ENCODE measurements at regions not wholly inside any gene's neighbourhood (a gene's known extent, or its start where the extent isn't known, plus 50 kb on each side); places are given as distances from the start of the nearest gene placed in this dataset.

- H3K79me2 ChIP-seq: no peaks in the 10 kb centered on the region
- H3K36me3 ChIP-seq (ENCODE audit: control insufficient read depth, insufficient read depth, low read length): no peaks in the 10 kb centered on the region
- H3K4me2 ChIP-seq (ENCODE audit: low read length): no peak overlapping the region
- no peaks in the 10 kb centered on the region for H3K27me3 ChIP-seq (ENCODE audit: control insufficient read depth, insufficient read depth, low read length)
- no peak overlapping the region for H3K9ac ChIP-seq
- TF ChIP-seq CTCF (IDR thresholded peaks at IDR 0.05): no peak
- H2AFZ ChIP-seq: no peak overlapping the region
- H3K27ac ChIP-seq: no peak overlapping the region
- no peak overlapping the region for H3K4me3 ChIP-seq (ENCODE audit: low read depth, low read length)
- H3K4me1 ChIP-seq: no peaks in the 10 kb centered on the region
- no peaks in the 10 kb centered on the region for H3K9me3 ChIP-seq (ENCODE audit: control insufficient read depth, low read length)
Observed at GRCh38 chr16:80346111-80346632, 194.6 kb upstream of the DYNLRB2 start.

GRCh38 chr16:80345701-80346100, 195.1 kb upstream of the DYNLRB2 start:
- no peak for TF ChIP-seq CTCF (IDR thresholded peaks at IDR 0.05)
- no peak overlapping the region for H3K27ac ChIP-seq
- no peaks in the 10 kb centered on the region for H3K79me2 ChIP-seq
- H3K9ac ChIP-seq: no peak overlapping the region
- H3K9me3 ChIP-seq (ENCODE audit: control insufficient read depth, low read length): no peaks in the 10 kb centered on the region
- H3K4me2 ChIP-seq (ENCODE audit: low read length): no peak overlapping the region
- no peaks in the 10 kb centered on the region for H3K4me1 ChIP-seq
- H3K36me3 ChIP-seq (ENCODE audit: control insufficient read depth, insufficient read depth, low read length): no peaks in the 10 kb centered on the region
- H3K27me3 ChIP-seq (ENCODE audit: control insufficient read depth, insufficient read depth, low read length): no peaks in the 10 kb centered on the region
- H2AFZ ChIP-seq: no peak overlapping the region
- H3K4me3 ChIP-seq (ENCODE audit: low read depth, low read length): no peak overlapping the region

- Histone ChIP-seq H3K27me3 (ENCODE audit: control insufficient read depth, insufficient read depth, low read length) (no peaks in the 10 kb centered on the region), H3K9ac (no peak overlapping the region), H2AFZ (no peak overlapping the region), H3K9me3 (ENCODE audit: control insufficient read depth, low read length) (no peaks in the 10 kb centered on the region), H3K36me3 (ENCODE audit: control insufficient read depth, insufficient read depth, low read length) (no peaks in the 10 kb centered on the region), H3K4me1 (no peaks in the 10 kb centered on the region), H3K79me2 (no peaks in the 10 kb centered on the region), H3K4me3 (ENCODE audit: low read depth, low read length) (no peak overlapping the region), H3K27ac (no peak overlapping the region), H3K4me2 (ENCODE audit: low read length) (no peak overlapping the region)
- no peak for TF ChIP-seq CTCF (IDR thresholded peaks at IDR 0.05)
Observed at GRCh38 chr16:80344570-80344969, 196.2 kb upstream of the DYNLRB2 start.

GRCh38 chr16:80341263-80341662, 199.5 kb upstream of the DYNLRB2 start:
- Histone ChIP-seq H3K4me2 (ENCODE audit: low read length) (no peak overlapping the region), H3K4me3 (ENCODE audit: low read depth, low read length) (no peak overlapping the region), H3K79me2 (no peaks in the 10 kb centered on the region), H2AFZ (peak overlapping the region; percentile 51), H3K27me3 (ENCODE audit: control insufficient read depth, insufficient read depth, low read length) (no peaks in the 10 kb centered on the region), H3K4me1 (no peaks in the 10 kb centered on the region), H3K27ac (no peak overlapping the region), H3K9ac (no peak overlapping the region), H3K36me3 (ENCODE audit: control insufficient read depth, insufficient read depth, low read length) (no peaks in the 10 kb centered on the region), H3K9me3 (ENCODE audit: control insufficient read depth, low read length) (no peaks in the 10 kb centered on the region)
- TF ChIP-seq CTCF (IDR thresholded peaks at IDR 0.05): peak; percentile 21

- H3K9ac ChIP-seq: no peak overlapping the region
- H3K4me2 ChIP-seq (ENCODE audit: low read length): no peak overlapping the region
- no peak for TF ChIP-seq CTCF (IDR thresholded peaks at IDR 0.05)
- no peaks in the 10 kb centered on the region for H3K9me3 ChIP-seq (ENCODE audit: control insufficient read depth, low read length)
- H2AFZ ChIP-seq: no peak overlapping the region
- H3K27me3 ChIP-seq (ENCODE audit: control insufficient read depth, insufficient read depth, low read length): no peaks in the 10 kb centered on the region
- H3K36me3 ChIP-seq (ENCODE audit: control insufficient read depth, insufficient read depth, low read length): no peaks in the 10 kb centered on the region
- H3K4me1 ChIP-seq: no peaks in the 10 kb centered on the region
- H3K27ac ChIP-seq: no peak overlapping the region
- no peak overlapping the region for H3K4me3 ChIP-seq (ENCODE audit: low read depth, low read length)
- no peaks in the 10 kb centered on the region for H3K79me2 ChIP-seq
Observed at GRCh38 chr16:80337786-80338185, 203.0 kb upstream of the DYNLRB2 start.

Measured in parathyroid adenoma (tissue), 2 donors.